GM13977 (cell line): ENCODE measurements at regions not wholly inside any gene's neighbourhood (a gene's known extent, or its start where the extent isn't known, plus 50 kb on each side); places are given as distances from the start of the nearest gene placed in this dataset.

Source experiments
- DNase-seq: peaks from one replicate; pipeline ENCODE4 v3.0.0; 2012; ENCODE audit warnings: low spot score
- CTCF ChIP-seq: IDR thresholded peaks from 2 replicates; pipeline ENCODE4 v1.5.1; 2012; ENCODE audit warnings: mild to moderate bottlenecking, control low read depth; ENCODE audit not compliant: insufficient read depth; ENCODE audit errors: extremely low read depth, missing control alignments
- in situ Hi-C: fragments of 300-500 bp; cut with MboI; formaldehyde crosslinking; loops from one replicate; pipeline ENCODE4 v1.12.0; 2022; ENCODE audit warnings: low sequenced_read_pairs, low pct_unique_long_range_greater_than_20kb, mixed read lengths, inconsistent platforms; ENCODE audit not compliant: unreplicated experiment

- in situ Hi-C loops: no loop called here
- DNase-seq: no peak
- TF ChIP-seq CTCF: no peak
These were observed 289.5 kb downstream of the CDCA7 start for GRCh38 chr2:173644146-173644545.

- in situ Hi-C loops: no loop called here
- no peak for TF ChIP-seq CTCF
- no peak for DNase-seq
These were observed 293.1 kb downstream of the CDCA7 start for GRCh38 chr2:173647681-173648311.

- in situ Hi-C loops: no loop called here
- DNase-seq: no peak
- TF ChIP-seq CTCF: no peak
These were observed 294.1 kb downstream of the CDCA7 start for GRCh38 chr2:173648816-173649215.

GRCh38 chr2:173649527-173650219 lies 295.0 kb downstream of the CDCA7 start:
- DNase-seq: no peak
- no peak for TF ChIP-seq CTCF
- in situ Hi-C loops: no loop called here

- DNase-seq: no peak
- in situ Hi-C loops: no loop called here
- no peak for TF ChIP-seq CTCF
These were observed 297.2 kb downstream of the CDCA7 start for GRCh38 chr2:173651891-173652290.

- in situ Hi-C loops: no loop called here
These were observed 297.6 kb downstream of the CDCA7 start for GRCh38 chr2:173652311-173652710.

More at GRCh38 chr2:173652311-173652710, 297.6 kb downstream of the CDCA7 start:
- TF ChIP-seq CTCF: no peak
- no peak for DNase-seq
